Prostate gland (tissue), 2 donors: ENCODE measurements at regions not wholly inside any gene's neighbourhood (a gene's known extent, or its start where the extent isn't known, plus 50 kb on each side); places are given as distances from the start of the nearest gene placed in this dataset.

ENCODE experiments used
- CTCF ChIP-seq, 4 experiments: fragments of 200-600 bp in 2 of 4; fragments of 450-650 bp in 2 of 4; sonication (generic) in 2 of 4; IDR thresholded peaks; 1 replicate in 3 of 4; 2 replicates in 1 of 4; pipeline ENCODE4 v1.5.1; 2016 to 2019; ENCODE audit warnings: antibody characterized with exemption in 4 of 4, mild to moderate bottlenecking in 2 of 4, moderate library complexity in 2 of 4
- POLR2A ChIP-seq: fragments of 450-650 bp; IDR thresholded peaks from one replicate; pipeline ENCODE4 v1.6.1; 2016; ENCODE audit warnings: antibody characterized with exemption, mild to moderate bottlenecking
- POLR2AphosphoS5 ChIP-seq: sonication (generic); formaldehyde crosslinking; IDR thresholded peaks from one replicate; pipeline ENCODE4 v1.6.1; 2017; ENCODE audit warnings: antibody characterized with exemption

GRCh38 chr20:48189181-48189580 lies 403.9 kb upstream of the SULF2 start:
- peak in 3 of 4 experiments; percentile 24 to 53 (median 45) for TF ChIP-seq CTCF (IDR thresholded peaks at IDR 0.05)
- peak; percentile 59 for TF ChIP-seq POLR2AphosphoS5
- no peak for TF ChIP-seq POLR2A
